Thymus (tissue), 11 donors: ENCODE measurements at regions not wholly inside any gene's neighbourhood (a gene's known extent, or its start where the extent isn't known, plus 50 kb on each side); places are given as distances from the start of the nearest gene placed in this dataset.

ENCODE experiments used
- DNase-seq, 9 donors: peaks; one replicate each; pipeline ENCODE4 v3.0.0-alpha.2; 2013; ENCODE audit warnings: low spot score in 9 of 9, low read depth in 6 of 9, missing footprints in 1 of 9
- H3K27ac ChIP-seq, 2 donors: one replicate each; pipeline ENCODE4 v1.5.1; 2013; ENCODE audit warnings: control low read depth in 1 of 2, low read depth in 1 of 2, low read length in 1 of 2, mild to moderate bottlenecking in 1 of 2, moderate library complexity in 1 of 2
- H3K27me3 ChIP-seq, 2 donors: one replicate each; pipeline ENCODE4 v1.5.1; 2013; ENCODE audit warnings: low read length in 1 of 2; ENCODE audit not compliant: control insufficient read depth in 2 of 2, insufficient read depth in 1 of 2
- H3K36me3 ChIP-seq, 2 donors: one replicate each; pipeline ENCODE4 v1.5.1; 2013; ENCODE audit warnings: low read length in 1 of 2, mild to moderate bottlenecking in 1 of 2, moderate library complexity in 1 of 2; ENCODE audit not compliant: control insufficient read depth in 2 of 2, insufficient read depth in 2 of 2
- H3K4me1 ChIP-seq, 2 donors: one replicate each; pipeline ENCODE4 v1.5.1; 2013; ENCODE audit warnings: low read length in 2 of 2; ENCODE audit not compliant: control insufficient read depth in 2 of 2, insufficient read depth in 2 of 2
- H3K4me3 ChIP-seq, 2 donors: one replicate each; pipeline ENCODE4 v1.5.1; 2013; ENCODE audit warnings: low read length in 2 of 2, control low read depth in 1 of 2, mild to moderate bottlenecking in 1 of 2
- H3K9me3 ChIP-seq, 2 donors: one replicate each; pipeline ENCODE4 v1.5.1; 2013; ENCODE audit warnings: low read length in 1 of 2, mild to moderate bottlenecking in 1 of 2; ENCODE audit not compliant: control insufficient read depth in 2 of 2, insufficient read depth in 1 of 2
- WGBS: extraction: QIAGEN DNeasy Blood & Tissue Kit; methylation state at CpG from one replicate; pipeline ENCODE4 v1.1.7; 2013; 5-methylcytosine and 5-hydroxymethylcytosine counted together
- donor health status: healthy.

- WGBS: 95% methylated on average over 5 of the region's 5 CpGs
- no peak overlapping the region for H3K4me3 ChIP-seq
- no peaks in the 10 kb centered on the region for H3K27me3 ChIP-seq
- no peak for DNase-seq
- H3K4me1 ChIP-seq: no peaks in the 10 kb centered on the region
- H3K27ac ChIP-seq: no peak overlapping the region
- no peaks in the 10 kb centered on the region for H3K36me3 ChIP-seq
- no peaks in the 10 kb centered on the region for H3K9me3 ChIP-seq
These were observed 260.6 kb downstream of the PSAT1 start for GRCh38 chr9:78557540-78557939.

DNA sequence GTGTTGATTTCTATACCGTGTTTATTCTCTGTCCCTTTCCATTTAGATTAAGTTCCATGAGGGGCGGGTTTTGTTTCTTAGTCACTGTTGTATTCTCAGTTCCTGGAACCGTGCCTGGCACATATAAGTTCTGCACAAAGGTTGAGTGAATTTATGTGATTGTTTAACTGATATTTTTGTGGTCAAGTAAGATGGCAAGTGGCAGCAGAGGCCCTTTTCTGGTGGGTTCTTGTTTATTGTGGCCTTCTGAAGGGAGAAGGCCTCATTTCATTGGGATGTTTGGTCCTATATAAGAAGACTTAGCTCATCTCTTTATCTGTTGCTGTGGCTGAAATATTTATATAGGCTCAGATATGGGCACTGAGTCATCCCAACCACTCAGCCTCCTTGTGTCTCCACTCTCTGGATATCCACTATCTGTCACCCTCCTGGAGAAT lies 262.5 kb downstream of the PSAT1 start:
- H3K27ac ChIP-seq: no peak overlapping the region
- DNase-seq: no peak
- H3K4me1 ChIP-seq: no peaks in the 10 kb centered on the region
- no peaks in the 10 kb centered on the region for H3K27me3 ChIP-seq
- H3K9me3 ChIP-seq: no peaks in the 10 kb centered on the region
- 89% methylated on average over 3 of the region's 3 CpGs for WGBS
- H3K4me3 ChIP-seq: no peak overlapping the region
- H3K36me3 ChIP-seq: no peaks in the 10 kb centered on the region

DNA sequence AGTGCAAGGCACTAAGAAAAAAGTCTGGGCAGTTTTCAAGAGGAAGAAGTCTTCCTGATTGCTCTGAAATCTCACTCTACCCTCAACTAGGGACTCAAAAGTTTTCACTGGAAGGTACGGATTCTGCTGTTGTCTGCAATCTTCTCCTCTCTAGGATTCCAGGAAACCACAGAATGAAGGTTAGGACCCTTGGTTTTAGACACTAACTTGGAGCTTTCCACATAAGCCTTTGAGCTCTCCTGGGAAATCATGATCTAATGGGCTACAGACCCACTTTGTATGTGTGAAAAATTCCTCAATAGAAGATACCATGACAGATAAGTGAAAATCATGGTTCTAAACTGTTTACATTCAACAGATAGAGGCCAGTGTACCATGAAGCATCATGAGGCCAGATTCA lies 265.1 kb downstream of the PSAT1 start:
- Histone ChIP-seq H3K36me3 (no peaks in the 10 kb centered on the region), H3K4me3 (no peak overlapping the region), H3K27me3 (no peaks in the 10 kb centered on the region), H3K4me1 (no peaks in the 10 kb centered on the region), H3K9me3 (no peaks in the 10 kb centered on the region), H3K27ac (no peak overlapping the region)
- DNase-seq: no peak
- WGBS: 91% methylated on average over 1 of the region's 1 CpG

DNA sequence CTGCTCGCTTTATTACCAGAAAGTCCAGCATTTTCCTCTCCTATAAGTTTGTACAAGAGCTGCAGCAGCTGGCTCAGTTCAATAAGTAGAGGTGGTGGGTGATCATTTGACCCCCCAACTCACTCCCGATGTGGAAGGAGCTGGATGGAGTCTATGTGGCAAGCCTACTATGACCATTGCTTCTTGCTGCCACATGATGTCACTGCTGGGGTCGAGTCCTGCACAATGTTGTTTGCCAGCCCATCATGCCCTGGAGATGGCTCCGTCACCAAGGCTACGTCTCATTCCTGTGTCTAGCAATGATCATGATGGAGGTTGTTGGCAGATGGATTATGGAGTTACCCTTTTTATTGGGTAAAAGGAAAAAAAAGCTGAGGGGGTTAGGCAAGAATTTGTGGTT lies 266.3 kb downstream of the PSAT1 start:
- no peak for DNase-seq
- H3K4me3 ChIP-seq: no peak overlapping the region
- no peaks in the 10 kb centered on the region for H3K4me1 ChIP-seq
- WGBS: 95% methylated on average over 5 of the region's 5 CpGs
- no peaks in the 10 kb centered on the region for H3K9me3 ChIP-seq
- H3K27ac ChIP-seq: no peak overlapping the region
- H3K36me3 ChIP-seq: no peaks in the 10 kb centered on the region
- H3K27me3 ChIP-seq: no peaks in the 10 kb centered on the region

DNA sequence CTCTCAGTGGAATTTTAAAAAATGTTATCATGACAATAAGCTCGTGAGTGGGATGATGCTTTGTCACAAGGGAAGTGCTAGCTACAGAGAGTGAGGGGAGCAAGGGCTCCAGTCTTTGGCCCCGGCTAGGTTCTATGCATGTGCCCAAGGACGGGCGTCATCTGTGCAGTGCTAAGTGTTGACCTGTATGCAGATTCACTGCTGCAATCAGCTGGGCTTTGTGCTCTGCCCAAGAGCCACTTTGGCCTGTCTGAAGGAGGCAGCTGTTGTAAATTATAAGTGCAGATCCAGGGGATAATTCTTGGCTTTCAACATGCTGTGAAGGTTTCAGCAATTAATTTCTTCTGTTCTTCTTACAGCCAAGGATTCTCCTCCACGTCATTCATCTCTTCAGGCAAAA lies 268.6 kb downstream of the PSAT1 start:
- Histone ChIP-seq H3K4me3 (no peak overlapping the region), H3K27ac (no peak overlapping the region), H3K4me1 (no peaks in the 10 kb centered on the region), H3K27me3 (no peaks in the 10 kb centered on the region), H3K36me3 (no peaks in the 10 kb centered on the region), H3K9me3 (no peaks in the 10 kb centered on the region)
- WGBS: 90% methylated on average over 5 of the region's 5 CpGs
- DNase-seq: no peak

DNA sequence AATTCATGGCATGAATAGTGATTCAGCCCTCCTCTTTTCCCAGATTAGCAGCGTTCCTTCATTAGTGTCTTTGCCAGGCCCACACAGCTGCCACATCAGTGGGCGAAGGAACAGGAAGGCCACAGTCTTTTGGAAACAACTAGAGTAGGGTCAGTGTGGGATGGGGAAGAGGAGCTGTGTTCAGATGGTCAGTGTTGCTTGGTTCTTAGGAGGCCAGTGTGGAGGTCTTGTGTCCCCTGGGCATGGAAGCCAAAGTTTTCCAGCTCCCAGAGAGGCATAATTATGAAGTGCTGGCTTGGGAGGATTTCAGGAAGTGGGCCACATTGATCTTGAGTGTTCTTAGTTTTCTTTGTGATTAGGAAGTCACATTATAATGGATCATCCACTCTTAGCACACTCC lies 269.6 kb downstream of the PSAT1 start:
- no peak for DNase-seq
- Histone ChIP-seq H3K9me3 (no peaks in the 10 kb centered on the region), H3K4me1 (no peaks in the 10 kb centered on the region), H3K27me3 (no peaks in the 10 kb centered on the region), H3K36me3 (no peaks in the 10 kb centered on the region), H3K27ac (no peak overlapping the region), H3K4me3 (no peak overlapping the region)
- WGBS: 98% methylated on average over 2 of the region's 2 CpGs

DNA sequence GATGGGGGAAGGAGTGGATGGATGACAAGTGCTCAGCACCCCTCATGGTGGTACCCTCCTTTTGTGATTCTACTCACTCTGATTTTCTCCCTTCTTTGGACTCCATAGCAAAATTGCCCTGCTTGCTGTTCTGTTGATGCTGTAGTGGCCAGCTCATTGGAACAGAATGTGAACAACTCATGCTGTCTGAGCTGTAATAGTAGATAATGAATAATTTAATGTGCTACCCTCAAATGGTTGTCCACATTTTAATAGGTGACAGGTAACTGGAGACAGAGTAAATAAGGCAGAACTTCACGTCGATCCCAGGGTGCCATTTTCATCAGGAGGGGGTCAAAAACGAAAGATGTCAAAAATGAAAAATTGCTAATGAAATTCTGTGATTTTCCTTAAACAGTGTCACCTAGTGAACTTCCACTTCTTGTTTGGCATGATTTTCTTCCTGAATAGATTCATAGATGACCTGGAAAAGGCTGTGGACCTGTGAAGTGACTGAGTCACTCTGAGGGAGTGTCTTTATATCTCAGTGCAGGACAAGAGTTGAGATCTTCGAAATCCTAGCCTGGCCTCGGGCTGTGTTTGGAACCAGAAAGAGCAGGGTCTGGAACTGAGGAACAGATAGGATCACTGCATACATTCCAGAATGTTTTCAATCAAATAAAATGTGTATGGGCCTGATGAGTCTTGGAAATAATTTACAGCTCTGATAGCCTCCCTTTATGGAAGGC lies 270.2 kb downstream of the PSAT1 start:
- H3K36me3 ChIP-seq: no peaks in the 10 kb centered on the region
- H3K27ac ChIP-seq: no peak overlapping the region
- WGBS: 96% methylated on average over 5 of the region's 5 CpGs
- H3K4me1 ChIP-seq: no peaks in the 10 kb centered on the region
- H3K9me3 ChIP-seq: no peaks in the 10 kb centered on the region
- DNase-seq: no peak
- H3K27me3 ChIP-seq: no peaks in the 10 kb centered on the region
- H3K4me3 ChIP-seq: no peak overlapping the region

- no peaks in the 10 kb centered on the region for H3K9me3 ChIP-seq
- H3K4me1 ChIP-seq: no peaks in the 10 kb centered on the region
- WGBS: 86% methylated on average over 3 of the region's 3 CpGs
- no peak overlapping the region for H3K27ac ChIP-seq
- DNase-seq: no peak
- no peaks in the 10 kb centered on the region for H3K27me3 ChIP-seq
- no peak overlapping the region for H3K4me3 ChIP-seq
- H3K36me3 ChIP-seq: no peaks in the 10 kb centered on the region
These were observed 270.8 kb downstream of the PSAT1 start for GRCh38 chr9:78567693-78568092.

GRCh38 chr9:78568774-78569173 lies 271.8 kb downstream of the PSAT1 start:
- Histone ChIP-seq H3K27me3 (no peaks in the 10 kb centered on the region), H3K27ac (no peak overlapping the region), H3K36me3 (no peaks in the 10 kb centered on the region), H3K9me3 (no peaks in the 10 kb centered on the region), H3K4me1 (no peaks in the 10 kb centered on the region), H3K4me3 (no peak overlapping the region)
- no peak for DNase-seq
- WGBS: 95% methylated on average over 5 of the region's 5 CpGs
